ENCODE measurements at regions not wholly inside any gene's neighbourhood (a gene's known extent, or its start where the extent isn't known, plus 50 kb on each side); places are given as distances from the start of the nearest gene placed in this dataset.
"Not testable (repeated sequence)": the region's sequence is repeated elsewhere in the genome, so short reads cannot be mapped to it uniquely, and the experiment has no call there.

- Histone ChIP-seq H3K27ac (ENCODE audit: low read depth in 2 of 2, low read length in 1 of 2) (no peak overlapping the region), H3K4me1 (ENCODE audit: control insufficient read depth in 1 of 2, insufficient read depth in 2 of 2, low read depth in 1 of 2, low read length in 1 of 2) (no peaks in the 10 kb centered on the region), H3K27me3 (ENCODE audit: insufficient read depth) (no peaks in the 10 kb centered on the region), H3K4me2 (no peak overlapping the region), H3K36me3 (replicated peaks in 1 of 2; ENCODE audit: control insufficient read depth in 1 of 2, insufficient read depth in 2 of 2, low read length in 1 of 2) (no peaks in the 10 kb centered on the region), H3K9ac (no peak overlapping the region), H3K9me3 (no peaks in the 10 kb centered on the region), H3K79me2 (ENCODE audit: insufficient read depth) (no peaks in the 10 kb centered on the region), H3K4me3 (ENCODE audit: low read depth in 2 of 2, low read length in 1 of 2) (no peak overlapping the region), H3F3A (replicated peaks; ENCODE audit: insufficient read depth) (no peaks in the 10 kb centered on the region), H3K9me2 (no peaks in the 10 kb centered on the region), H2AFZ (ENCODE audit: low read depth) (no peak overlapping the region), H4K20me1 (ENCODE audit: insufficient read depth) (no peaks in the 10 kb centered on the region)
- ChIA-PET CTCF (no interaction called here), POLR2A (no interaction called here)
- DNase-seq, result no peak
- TF ChIP-seq MEF2A (IDR thresholded peaks at IDR 0.05; ENCODE audit: borderline replicate concordance, low read depth) (no peak), YY1 (IDR thresholded peaks at IDR 0.05; ENCODE audit: low read depth) (no peak), CHD2 (IDR thresholded peaks at IDR 0.05; ENCODE audit: low read length, partially characterized antibody) (no peak), JUND (IDR thresholded peaks at IDR 0.05) (no peak), RCOR1 (IDR thresholded peaks at IDR 0.05; ENCODE audit: low read length) (no peak), NRF1 (IDR thresholded peaks at IDR 0.05; ENCODE audit: low read depth, low read length) (no peak), TCF12 (IDR thresholded peaks at IDR 0.05) (no peak), POLR2AphosphoS5 (IDR thresholded peaks at IDR 0.05; ENCODE audit: low read depth, low read length) (no peak), GABPA (IDR thresholded peaks at IDR 0.05; ENCODE audit: low read depth) (no peak), EP300 (IDR thresholded peaks at IDR 0.05; ENCODE audit: borderline replicate concordance in 1 of 2, low read depth in 1 of 2, low read length in 1 of 2) (no peak), RFX5 (IDR thresholded peaks at IDR 0.05; ENCODE audit: low read length) (no peak), RAD21 (IDR thresholded peaks at IDR 0.05; ENCODE audit: low read length) (no peak)
Observed at GRCh38 chr6:125623085-125623484, 126.3 kb upstream of the HEY2 start.

GRCh38 chr6:125631165-125631564 lies 118.3 kb upstream of the HEY2 start:
- Histone ChIP-seq H3K4me3 (ENCODE audit: low read depth in 2 of 2, low read length in 1 of 2) (no peak overlapping the region), H3K27ac (ENCODE audit: low read depth in 2 of 2, low read length in 1 of 2) (no peak overlapping the region), H3K4me2 (no peak overlapping the region), H3K4me1 (ENCODE audit: control insufficient read depth in 1 of 2, insufficient read depth in 2 of 2, low read depth in 1 of 2, low read length in 1 of 2) (no peaks in the 10 kb centered on the region), H3K79me2 (ENCODE audit: insufficient read depth) (no peaks in the 10 kb centered on the region), H3F3A (replicated peaks; ENCODE audit: insufficient read depth) (no peaks in the 10 kb centered on the region), H3K36me3 (replicated peaks in 1 of 2; ENCODE audit: control insufficient read depth in 1 of 2, insufficient read depth in 2 of 2, low read length in 1 of 2) (no peaks in the 10 kb centered on the region), H3K9me2 (no peaks in the 10 kb centered on the region), H3K9ac (no peak overlapping the region), H2AFZ (ENCODE audit: low read depth) (no peak overlapping the region), H4K20me1 (ENCODE audit: insufficient read depth) (no peaks in the 10 kb centered on the region), H3K9me3 (no peaks in the 10 kb centered on the region), H3K27me3 (ENCODE audit: insufficient read depth) (no peaks in the 10 kb centered on the region)
- no peak for DNase-seq
- TF ChIP-seq NFIC (IDR thresholded peaks at IDR 0.05; ENCODE audit: borderline replicate concordance), result no peak
- no peak for TF ChIP-seq TAF1 (IDR thresholded peaks at IDR 0.05; ENCODE audit: borderline replicate concordance, low read depth, low read length)
- TF ChIP-seq MAX (IDR thresholded peaks at IDR 0.05; ENCODE audit: low read depth), result no peak
- TF ChIP-seq RXRA (IDR thresholded peaks at IDR 0.05; ENCODE audit: borderline replicate concordance, low read depth), result no peak
- no peak for TF ChIP-seq RFX5 (IDR thresholded peaks at IDR 0.05; ENCODE audit: low read length)
- no peak for TF ChIP-seq SMC3 (IDR thresholded peaks at IDR 0.05; ENCODE audit: low read depth, low read length)
- no peak for TF ChIP-seq MXI1 (IDR thresholded peaks at IDR 0.05; ENCODE audit: low read depth, low read length)
- TF ChIP-seq CHD2 (IDR thresholded peaks at IDR 0.05; ENCODE audit: low read length, partially characterized antibody), result no peak
- no peak for TF ChIP-seq TEAD4 (IDR thresholded peaks at IDR 0.05; ENCODE audit: borderline replicate concordance, insufficient read depth)
- TF ChIP-seq RCOR1 (IDR thresholded peaks at IDR 0.05; ENCODE audit: low read length), result no peak
- no peak for TF ChIP-seq TCF12 (IDR thresholded peaks at IDR 0.05)
- TF ChIP-seq USF1 (IDR thresholded peaks at IDR 0.05; ENCODE audit: borderline replicate concordance, low read depth), result no peak
- TF ChIP-seq FOXJ3 (CRISPR knock-in tag; IDR thresholded peaks at IDR 0.05), result no peak
- no peak for TF ChIP-seq GATA2 (CRISPR knock-in tag; IDR thresholded peaks at IDR 0.05)
- no peak for TF ChIP-seq JUND (IDR thresholded peaks at IDR 0.05)
- no peak for TF ChIP-seq YY1 (IDR thresholded peaks at IDR 0.05; ENCODE audit: low read depth)
- no peak for TF ChIP-seq MEF2A (IDR thresholded peaks at IDR 0.05; ENCODE audit: borderline replicate concordance, low read depth)
- POLR2A ChIA-PET, result no interaction called here
- CTCF ChIA-PET, result no interaction called here
- 0% methylated on average over 1 of the region's 1 CpG for WGBS (ENCODE audit: low lambda C conversion rate)

- CTCF ChIA-PET; DNase-seq; H3K4me2 ChIP-seq; H4K20me1 ChIP-seq (ENCODE audit: insufficient read depth); H3K9me2 ChIP-seq; H3K4me1 ChIP-seq (ENCODE audit: control insufficient read depth in 1 of 2, insufficient read depth in 2 of 2, low read depth in 1 of 2, low read length in 1 of 2); H3K27me3 ChIP-seq (ENCODE audit: insufficient read depth); H3K4me3 ChIP-seq (ENCODE audit: low read depth in 2 of 2, low read length in 1 of 2); H3K27ac ChIP-seq (ENCODE audit: low read depth in 2 of 2, low read length in 1 of 2); H3K36me3 ChIP-seq (replicated peaks in 1 of 2; ENCODE audit: control insufficient read depth in 1 of 2, insufficient read depth in 2 of 2, low read length in 1 of 2); H3K9me3 ChIP-seq; H3K79me2 ChIP-seq (ENCODE audit: insufficient read depth); H3F3A ChIP-seq (replicated peaks; ENCODE audit: insufficient read depth); H3K9ac ChIP-seq; POLR2A ChIA-PET; H2AFZ ChIP-seq (ENCODE audit: low read depth): not testable (repeated sequence)
- 0% methylated on average over 2 of the region's 2 CpGs for WGBS (ENCODE audit: low lambda C conversion rate)
Observed at GRCh38 chr6:125636011-125636410, 113.4 kb upstream of the HEY2 start.
